Osteoblast (primary cell): ENCODE measurements at regions not wholly inside any gene's neighbourhood (a gene's known extent, or its start where the extent isn't known, plus 50 kb on each side); places are given as distances from the start of the nearest gene placed in this dataset.

Experiments
- DNase-seq: peaks from one replicate; pipeline ENCODE4 v3.0.0; 2011; ENCODE audit warnings: low spot score, mixed read lengths; ENCODE audit not compliant: insufficient read length; ENCODE audit errors: missing footprints
- H2AFZ ChIP-seq: 2 replicates; pipeline ENCODE4 v1.6.0; 2011; ENCODE audit warnings: mild to moderate bottlenecking, low read length
- H3K27ac ChIP-seq: 2 replicates; pipeline ENCODE4 v1.5.1; 2011; ENCODE audit warnings: mild to moderate bottlenecking, low read depth, low read length, moderate library complexity
- H3K27me3 ChIP-seq: 2 replicates; pipeline ENCODE4 v1.6.0; 2012; ENCODE audit warnings: mild to moderate bottlenecking, control low read depth, inconsistent platforms, low read length, moderate library complexity; ENCODE audit not compliant: insufficient read depth
- H3K36me3 ChIP-seq: 2 replicates; pipeline ENCODE4 v1.5.1; 2011; ENCODE audit warnings: mild to moderate bottlenecking, low read length, control low read depth, moderate library complexity; ENCODE audit not compliant: insufficient read depth
- H3K4me1 ChIP-seq: 2 replicates; pipeline ENCODE4 v1.5.1; 2011; ENCODE audit warnings: mild to moderate bottlenecking, low read length, control low read depth, moderate library complexity; ENCODE audit not compliant: insufficient read depth
- H3K4me2 ChIP-seq: 2 replicates; pipeline ENCODE4 v1.6.0; 2011; ENCODE audit warnings: mild to moderate bottlenecking, low read length; ENCODE audit not compliant: insufficient read depth
- H3K4me3 ChIP-seq: fragments of 200-600 bp; sonication (generic); 3 replicates; pipeline ENCODE4 v1.5.1; 2012; ENCODE audit warnings: mild to moderate bottlenecking, low read length, inconsistent platforms; ENCODE audit not compliant: insufficient read depth
- H3K79me2 ChIP-seq: 2 replicates; pipeline ENCODE4 v1.6.0; 2012; ENCODE audit warnings: mild to moderate bottlenecking, low read length, control low read depth, inconsistent platforms; ENCODE audit not compliant: insufficient read depth
- H3K9me3 ChIP-seq: 2 replicates; pipeline ENCODE4 v1.5.1; 2011; ENCODE audit warnings: low read depth, low read length, control low read depth
- H4K20me1 ChIP-seq: 2 replicates; pipeline ENCODE4 v1.6.0; 2012; ENCODE audit warnings: mild to moderate bottlenecking, low read length, control low read depth; ENCODE audit not compliant: insufficient read depth
- TF ChIP-seq, protein P1 (sequence below): IDR thresholded peaks from 2 replicates; pipeline ENCODE4 v1.5.1; 2011; ENCODE audit warnings: mild to moderate bottlenecking, low read depth, low read length, moderate library complexity; ENCODE audit errors: extremely low read depth

DNA sequence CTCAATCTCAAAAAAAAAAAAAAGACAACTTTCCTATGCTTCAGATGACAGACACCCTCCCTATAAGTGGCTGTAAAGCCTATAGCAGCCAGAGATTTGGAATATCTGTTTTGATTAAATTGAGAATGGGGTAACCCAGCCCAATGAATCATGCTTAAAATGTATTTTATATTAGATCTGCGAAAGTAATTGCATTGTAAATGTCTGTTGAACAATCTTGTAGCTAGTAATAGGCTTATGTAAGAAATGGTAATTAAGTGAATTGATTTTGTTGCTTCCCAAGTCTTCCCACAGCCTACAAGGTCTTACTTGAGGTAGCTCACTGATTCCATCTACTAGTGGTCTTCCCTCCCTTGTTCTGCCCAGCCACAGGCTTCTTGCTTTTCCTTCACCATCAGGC lies 590.7 kb downstream of the ACTL7B start:
- no peaks in the 10 kb centered on the region for H3K4me1 ChIP-seq
- TF ChIP-seq, protein P1, sequence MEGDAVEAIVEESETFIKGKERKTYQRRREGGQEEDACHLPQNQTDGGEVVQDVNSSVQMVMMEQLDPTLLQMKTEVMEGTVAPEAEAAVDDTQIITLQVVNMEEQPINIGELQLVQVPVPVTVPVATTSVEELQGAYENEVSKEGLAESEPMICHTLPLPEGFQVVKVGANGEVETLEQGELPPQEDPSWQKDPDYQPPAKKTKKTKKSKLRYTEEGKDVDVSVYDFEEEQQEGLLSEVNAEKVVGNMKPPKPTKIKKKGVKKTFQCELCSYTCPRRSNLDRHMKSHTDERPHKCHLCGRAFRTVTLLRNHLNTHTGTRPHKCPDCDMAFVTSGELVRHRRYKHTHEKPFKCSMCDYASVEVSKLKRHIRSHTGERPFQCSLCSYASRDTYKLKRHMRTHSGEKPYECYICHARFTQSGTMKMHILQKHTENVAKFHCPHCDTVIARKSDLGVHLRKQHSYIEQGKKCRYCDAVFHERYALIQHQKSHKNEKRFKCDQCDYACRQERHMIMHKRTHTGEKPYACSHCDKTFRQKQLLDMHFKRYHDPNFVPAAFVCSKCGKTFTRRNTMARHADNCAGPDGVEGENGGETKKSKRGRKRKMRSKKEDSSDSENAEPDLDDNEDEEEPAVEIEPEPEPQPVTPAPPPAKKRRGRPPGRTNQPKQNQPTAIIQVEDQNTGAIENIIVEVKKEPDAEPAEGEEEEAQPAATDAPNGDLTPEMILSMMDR: no peak
- no peak overlapping the region for H2AFZ ChIP-seq
- no peaks in the 10 kb centered on the region for H3K36me3 ChIP-seq
- H3K9me3 ChIP-seq: no peaks in the 10 kb centered on the region
- no peak overlapping the region for H3K4me2 ChIP-seq
- H3K4me3 ChIP-seq: no peak overlapping the region
- no peaks in the 10 kb centered on the region for H3K79me2 ChIP-seq
- no peaks in the 10 kb centered on the region for H3K27me3 ChIP-seq
- no peaks in the 10 kb centered on the region for H4K20me1 ChIP-seq
- DNase-seq: no peak
- no peak overlapping the region for H3K27ac ChIP-seq

DNA sequence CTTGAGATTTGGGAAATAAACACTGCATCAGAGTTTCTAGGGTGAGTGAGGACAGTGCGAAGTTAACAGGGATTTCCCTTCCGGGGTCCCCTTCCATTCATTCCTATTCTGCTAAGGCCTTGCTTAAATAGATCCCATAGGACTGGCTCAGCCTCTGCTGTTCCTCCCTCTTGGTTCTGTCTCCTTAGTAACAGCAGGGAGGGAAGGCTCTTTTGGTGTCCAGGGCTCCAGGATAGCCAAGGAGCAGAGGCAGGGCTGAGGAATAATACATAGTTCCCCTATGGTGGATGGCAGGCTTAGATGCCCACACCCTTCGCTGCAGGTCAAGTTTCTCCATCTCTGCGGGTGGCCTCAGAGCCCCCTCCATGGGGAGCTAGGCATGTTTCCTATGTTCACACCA lies 591.7 kb downstream of the ACTL7B start:
- Histone ChIP-seq H4K20me1 (no peaks in the 10 kb centered on the region), H3K79me2 (no peaks in the 10 kb centered on the region), H2AFZ (no peak overlapping the region), H3K27me3 (no peaks in the 10 kb centered on the region), H3K27ac (no peak overlapping the region), H3K36me3 (no peaks in the 10 kb centered on the region), H3K4me3 (no peak overlapping the region), H3K9me3 (no peaks in the 10 kb centered on the region), H3K4me1 (no peaks in the 10 kb centered on the region), H3K4me2 (no peak overlapping the region)
- TF ChIP-seq, protein P1: no peak
- DNase-seq: no peak

DNA sequence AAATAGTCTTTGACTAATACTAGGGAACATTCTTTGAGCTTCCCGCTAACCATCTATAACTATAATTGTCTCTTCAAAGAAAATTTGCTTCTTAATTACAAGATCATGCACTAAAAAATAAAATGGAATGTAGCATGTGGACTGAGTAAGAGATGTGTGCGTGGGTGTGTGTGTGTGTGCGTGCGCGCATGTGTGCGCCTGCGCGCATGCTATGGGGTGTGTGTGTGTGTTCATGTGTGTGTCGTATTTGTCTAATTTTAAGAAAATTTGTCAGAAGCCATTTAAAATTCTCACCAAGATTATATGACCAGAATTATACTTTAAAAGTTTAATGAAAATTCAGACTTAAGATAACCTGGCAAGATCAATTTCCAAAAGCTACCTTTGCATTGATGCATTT lies 593.0 kb downstream of the ACTL7B start:
- H3K9me3 ChIP-seq: no peaks in the 10 kb centered on the region
- no peak overlapping the region for H2AFZ ChIP-seq
- no peak overlapping the region for H3K4me2 ChIP-seq
- DNase-seq: no peak
- TF ChIP-seq, protein P1: no peak
- H3K79me2 ChIP-seq: no peaks in the 10 kb centered on the region
- H3K4me3 ChIP-seq: no peak overlapping the region
- H4K20me1 ChIP-seq: no peaks in the 10 kb centered on the region
- no peaks in the 10 kb centered on the region for H3K27me3 ChIP-seq
- no peaks in the 10 kb centered on the region for H3K36me3 ChIP-seq
- H3K4me1 ChIP-seq: no peaks in the 10 kb centered on the region
- no peak overlapping the region for H3K27ac ChIP-seq

DNA sequence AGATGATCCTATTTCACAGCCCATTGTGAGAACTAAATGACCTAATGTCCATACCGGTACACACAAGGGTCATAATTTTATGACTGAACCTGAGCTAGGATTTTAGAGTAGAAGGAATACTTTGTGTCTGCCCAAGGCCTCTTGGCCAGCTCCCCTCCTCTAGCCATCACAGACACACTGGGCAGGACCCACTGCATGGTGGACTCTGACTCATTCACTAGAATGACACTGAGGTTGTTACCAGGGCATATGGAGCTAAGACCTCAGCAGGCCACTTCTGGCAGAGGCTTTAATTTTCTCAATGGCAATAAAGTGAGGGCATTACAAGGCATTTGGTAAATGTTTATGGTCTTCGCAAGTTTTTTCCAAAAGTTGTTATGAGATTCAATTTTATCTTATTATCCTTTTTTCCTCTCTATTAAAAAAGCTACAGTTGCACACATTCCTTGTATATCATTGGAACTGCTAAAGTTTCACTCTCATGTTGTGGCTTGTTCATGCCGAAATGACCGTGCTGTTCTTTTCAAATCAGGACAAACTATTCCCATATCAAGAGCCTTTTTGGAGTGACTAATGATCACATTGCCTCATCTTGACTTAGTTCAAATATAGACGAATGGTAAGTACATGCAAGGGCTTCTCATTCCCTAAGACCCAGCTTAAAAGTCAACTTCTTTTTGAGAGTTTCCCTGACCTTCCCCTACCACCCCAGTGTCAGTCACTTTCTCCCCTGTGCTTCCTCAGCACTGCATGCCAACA lies 595.7 kb downstream of the ACTL7B start:
- Histone ChIP-seq H3K27me3 (no peaks in the 10 kb centered on the region), H3K79me2 (no peaks in the 10 kb centered on the region), H3K4me3 (no peak overlapping the region), H3K36me3 (no peaks in the 10 kb centered on the region), H3K4me2 (no peak overlapping the region), H3K4me1 (no peaks in the 10 kb centered on the region), H2AFZ (no peak overlapping the region), H3K9me3 (no peaks in the 10 kb centered on the region), H3K27ac (no peak overlapping the region), H4K20me1 (no peaks in the 10 kb centered on the region)
- peak; percentile 79 for DNase-seq
- TF ChIP-seq, protein P1: no peak
